ENCODE measurements at regions not wholly inside any gene's neighbourhood (a gene's known extent, or its start where the extent isn't known, plus 50 kb on each side); places are given as distances from the start of the nearest gene placed in this dataset.

- no peak for DNase-seq
These were observed 315.8 kb downstream of the ZNF516 start for GRCh38 chr18:76179257-76179656.

DNA sequence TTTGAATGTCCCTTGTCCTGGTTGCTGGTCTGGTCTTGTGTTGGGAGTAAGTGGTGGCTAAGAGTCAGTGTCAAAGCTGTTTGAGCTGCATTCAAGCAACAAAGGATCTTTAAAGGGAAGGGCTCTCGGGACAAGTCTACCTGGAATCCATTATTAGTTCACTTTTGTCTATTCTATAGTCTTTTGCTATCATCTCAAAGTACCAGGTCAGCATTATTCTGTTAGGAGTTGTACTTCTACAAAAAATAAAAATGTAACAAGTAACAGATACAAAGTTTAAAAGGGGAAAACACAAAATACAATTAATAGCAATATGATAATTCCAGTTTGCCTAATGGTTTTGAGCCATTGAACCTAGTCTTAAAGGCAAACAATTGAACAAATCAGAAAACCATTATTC lies 317.9 kb downstream of the ZNF516 start:
- no peak for DNase-seq

DNA sequence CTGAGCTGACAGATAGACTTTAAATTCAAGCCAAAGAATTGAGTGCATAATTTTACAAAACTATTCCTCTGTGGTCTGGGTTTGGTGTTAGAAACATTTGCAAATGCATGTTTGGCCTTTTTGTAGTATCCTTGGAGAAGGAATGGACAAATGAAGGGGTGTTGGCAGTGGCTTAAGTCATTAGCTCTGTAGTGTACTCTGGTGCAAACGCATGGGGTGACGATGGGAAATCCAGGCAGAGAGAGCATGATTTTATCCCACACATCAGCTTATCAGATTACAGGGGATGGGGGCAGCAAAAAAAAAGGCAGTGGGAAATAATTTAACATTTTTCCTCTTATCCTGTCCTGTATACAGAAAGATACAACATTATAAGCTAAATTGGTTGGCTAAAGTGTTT lies 320.6 kb downstream of the ZNF516 start:
- no peak for DNase-seq

GRCh38 chr18:76169733-76170132 lies 325.3 kb downstream of the ZNF516 start:
- no peak for DNase-seq

- no peak for DNase-seq
These were observed 327.0 kb downstream of the ZNF516 start for GRCh38 chr18:76167845-76168621.

GRCh38 chr18:76167410-76167809 lies 327.6 kb downstream of the ZNF516 start:
- DNase-seq = no peak

GRCh38 chr18:76162886-76163285 lies 332.2 kb downstream of the ZNF516 start:
- DNase-seq = no peak

GRCh38 chr18:76161983-76162382 lies 333.1 kb downstream of the ZNF516 start:
- DNase-seq = no peak

DNA sequence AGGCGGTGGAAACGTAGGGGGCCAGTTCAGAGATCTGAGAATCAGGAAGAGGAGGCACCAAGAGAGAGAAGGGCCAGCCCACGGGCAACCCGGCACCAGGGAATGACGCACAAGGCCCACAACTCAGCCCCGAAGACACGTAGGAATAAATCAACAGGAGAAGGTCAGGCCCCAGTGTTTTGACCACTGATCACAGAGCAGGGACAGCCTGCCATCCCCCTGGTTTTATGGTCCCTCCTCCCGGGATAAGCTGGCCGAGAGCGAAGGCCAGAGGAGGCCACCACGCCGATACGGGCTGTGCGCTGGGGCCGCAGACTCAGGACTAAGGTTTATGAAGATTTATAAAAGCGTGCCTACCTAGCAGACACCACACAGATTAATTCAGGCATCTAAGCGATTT lies 341.4 kb downstream of the ZNF516 start:
- no peak for DNase-seq

GRCh38 chr18:76149734-76150133 lies 345.3 kb downstream of the ZNF516 start:
- DNase-seq = no peak

DNA sequence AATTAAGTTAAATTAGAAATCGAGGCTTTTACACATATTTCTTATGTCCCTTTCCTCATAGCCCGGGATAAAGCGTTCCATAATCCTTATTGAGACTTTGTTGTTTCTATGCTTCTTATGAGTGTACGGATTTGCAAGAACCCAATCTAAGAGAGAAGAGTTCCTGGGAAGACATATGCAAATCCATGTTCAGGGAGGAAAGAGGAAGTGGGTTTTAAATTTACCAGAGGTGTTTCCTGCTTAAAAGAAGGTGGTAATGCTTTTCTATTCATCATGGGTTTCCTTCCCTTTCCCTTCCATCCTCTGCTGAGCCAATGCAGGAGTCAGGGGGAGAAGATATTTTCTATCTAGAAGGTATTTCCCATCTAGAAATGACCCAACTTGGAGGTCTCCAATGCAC lies 345.8 kb downstream of the ZNF516 start:
- no peak for DNase-seq

GRCh38 chr18:76145521-76146376 lies 349.3 kb downstream of the ZNF516 start:
- DNase-seq = no peak

GRCh38 chr18:76144844-76145243 lies 350.2 kb downstream of the ZNF516 start:
- DNase-seq = no peak

GRCh38 chr18:76142611-76143010 lies 352.4 kb downstream of the ZNF516 start:
- DNase-seq = no peak

DNA sequence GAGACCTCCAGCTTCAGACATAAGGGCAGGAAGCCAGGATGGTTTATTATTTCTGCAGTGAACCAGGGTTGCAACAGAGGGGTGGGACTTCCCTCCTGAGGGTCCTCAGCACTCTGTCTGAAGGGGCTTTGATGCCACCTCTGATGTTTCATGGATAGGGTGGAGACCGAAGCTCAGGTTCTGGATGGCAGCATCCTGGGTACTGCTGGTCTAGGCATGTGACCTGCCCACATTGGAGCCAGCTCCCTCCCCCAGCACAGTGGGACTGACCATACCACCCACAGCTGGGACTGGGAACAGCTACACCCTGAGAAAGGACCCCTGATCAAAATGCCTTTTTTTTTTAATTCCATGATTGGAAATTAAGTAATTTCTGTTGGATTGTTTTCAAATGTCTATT lies 355.2 kb downstream of the ZNF516 start:
- no peak for DNase-seq

DNA sequence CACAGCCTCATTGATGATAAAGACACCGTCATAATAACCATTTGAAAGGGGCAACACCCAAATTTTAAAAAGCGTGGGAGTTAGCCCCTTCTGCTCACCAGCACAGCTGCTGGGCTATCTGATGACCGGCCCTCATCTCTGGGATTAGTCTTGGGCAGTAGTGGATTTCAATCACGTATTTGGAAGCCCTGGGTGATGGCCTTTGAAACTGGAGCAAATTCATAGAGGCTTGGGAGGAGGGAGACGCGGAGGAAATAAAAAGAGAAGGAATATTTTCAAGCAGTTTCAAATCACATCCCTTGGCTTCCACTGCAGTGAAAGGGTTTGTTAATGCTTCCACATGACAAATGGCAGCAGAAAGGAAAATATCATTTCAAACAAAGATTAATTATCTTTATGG lies 357.8 kb downstream of the ZNF516 start:
- no peak for DNase-seq

DNA sequence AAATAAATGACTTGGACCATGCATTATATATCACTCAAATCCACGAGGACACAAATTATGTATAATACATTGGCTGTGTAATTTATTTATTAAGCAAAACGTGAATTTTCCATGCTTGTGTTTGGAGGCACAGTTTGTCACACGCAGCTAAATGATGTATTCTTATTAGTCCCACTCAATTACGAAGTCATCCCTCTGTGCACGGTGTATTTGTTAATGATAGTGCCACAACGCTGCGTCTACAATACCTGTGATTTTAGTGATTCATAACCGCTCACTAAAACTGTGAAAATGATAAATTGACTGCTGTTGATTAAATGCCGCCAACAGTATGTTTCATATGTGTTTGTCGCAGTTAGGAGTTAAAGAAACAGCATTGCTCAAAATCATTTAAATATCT lies 358.3 kb downstream of the ZNF516 start:
- no peak for DNase-seq

- peak; percentile 43 for DNase-seq
These were observed 360.4 kb downstream of the ZNF516 start for GRCh38 chr18:76134628-76135027.

DNA sequence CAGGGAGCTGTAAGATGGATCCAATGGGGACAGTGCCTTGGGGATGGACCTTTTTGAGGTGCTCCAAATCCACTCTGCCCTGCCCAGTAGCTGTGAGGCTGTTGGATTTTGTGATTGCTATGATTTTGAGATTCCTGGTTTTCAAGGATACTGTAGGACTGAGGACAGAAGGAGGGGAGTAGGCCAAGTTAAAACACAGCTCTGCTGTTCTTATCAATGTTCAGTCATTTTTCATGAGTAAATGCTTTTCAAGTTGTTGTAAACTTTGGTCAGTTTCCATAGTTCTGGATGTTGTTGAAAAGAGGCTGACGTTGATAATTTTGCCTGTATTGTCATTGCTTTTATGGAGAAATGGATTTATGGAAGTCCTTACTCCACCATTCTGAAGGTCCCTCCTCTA lies 361.2 kb downstream of the ZNF516 start:
- no peak for DNase-seq

- peak; percentile 83 for DNase-seq
These were observed 363.3 kb downstream of the ZNF516 start for GRCh38 chr18:76131738-76132137.

- no peak for DNase-seq
These were observed 364.2 kb downstream of the ZNF516 start for GRCh38 chr18:76130845-76131244.

- DNase-seq = no peak
These were observed 368.7 kb downstream of the ZNF516 start for GRCh38 chr18:76126327-76126726.

DNA sequence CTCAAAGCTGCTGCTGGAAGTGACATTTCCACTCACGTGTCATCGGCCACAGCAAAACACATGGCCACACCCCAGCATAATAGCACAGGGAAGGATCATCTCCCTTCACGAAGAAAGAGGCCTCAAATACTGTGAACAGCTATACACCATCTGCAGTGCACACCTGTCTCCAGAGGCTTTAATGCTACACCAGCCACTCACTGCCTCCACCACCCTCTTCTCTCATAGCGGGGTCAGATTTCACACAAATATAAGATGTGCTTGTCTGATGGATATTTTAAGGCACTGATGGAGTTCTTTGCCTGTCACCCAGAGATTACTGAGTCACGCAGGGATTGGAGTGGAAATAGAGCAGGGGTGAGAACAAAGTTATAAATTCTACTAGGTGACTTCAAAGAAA lies 374.0 kb downstream of the ZNF516 start:
- DNase-seq = no peak

- DNase-seq = no peak
These were observed 379.5 kb downstream of the ZNF516 start for GRCh38 chr18:76115580-76115979.
